ENCODE measurements at regions not wholly inside any gene's neighbourhood (a gene's known extent, or its start where the extent isn't known, plus 50 kb on each side); places are given as distances from the start of the nearest gene placed in this dataset.

GRCh38 chr5:176183321-176184074 is 54.7 kb upstream of the SIMC1 start:
- Histone ChIP-seq H3K9me3 (no peaks in the 10 kb centered on the region), H3K4me3 (no peak overlapping the region), H3K36me3 (no peaks in the 10 kb centered on the region), H3K27me3 (0 out of 2 replicates have a peak, but pooled peaks cover under 1% of the 10 kb centered on the region)
- no peak for DNase-seq

- H3K4me3 ChIP-seq, result no peak overlapping the region
- H3K27me3 ChIP-seq, result no peaks in the 10 kb centered on the region
- DNase-seq, result no peak
- no peaks in the 10 kb centered on the region for H3K9me3 ChIP-seq
- no peaks in the 10 kb centered on the region for H3K36me3 ChIP-seq
Measured at GRCh38 chr5:176184608-176185132, 53.6 kb upstream of the SIMC1 start.

GRCh38 chr5:176185133-176185733 is 53.0 kb upstream of the SIMC1 start:
- no peaks in the 10 kb centered on the region for H3K36me3 ChIP-seq
- no peaks in the 10 kb centered on the region for H3K27me3 ChIP-seq
- peak; percentile 74 for DNase-seq

GRCh38 chr5:176186107-176186506 is 52.1 kb upstream of the SIMC1 start:
- no peak for DNase-seq
- no peaks in the 10 kb centered on the region for H3K36me3 ChIP-seq
- H3K9me3 ChIP-seq, result no peaks in the 10 kb centered on the region
- H3K4me3 ChIP-seq, result no peak overlapping the region
- no peaks in the 10 kb centered on the region for H3K27me3 ChIP-seq

More at GRCh38 chr5:176185133-176185733, 53.0 kb upstream of the SIMC1 start:
- H3K4me3 ChIP-seq, result no peak overlapping the region
- H3K9me3 ChIP-seq, result no peaks in the 10 kb centered on the region

GRCh38 chr5:176187276-176188062 is 50.8 kb upstream of the SIMC1 start:
- Histone ChIP-seq H3K27me3 (no peaks in the 10 kb centered on the region), H3K9me3 (no peaks in the 10 kb centered on the region), H3K4me3 (no peak overlapping the region), H3K36me3 (no peaks in the 10 kb centered on the region)
- DNase-seq, result no peak

- no peaks in the 10 kb centered on the region for H3K36me3 ChIP-seq
- H3K27me3 ChIP-seq, result no peaks in the 10 kb centered on the region
- H3K4me3 ChIP-seq, result no peak overlapping the region
- no peak for DNase-seq
- H3K9me3 ChIP-seq, result no peaks in the 10 kb centered on the region
Measured at GRCh38 chr5:176188085-176188484, 50.1 kb upstream of the SIMC1 start.

Data from MG63 (cell line).